A673 (cell line): ENCODE measurements at regions not wholly inside any gene's neighbourhood (a gene's known extent, or its start where the extent isn't known, plus 50 kb on each side); places are given as distances from the start of the nearest gene placed in this dataset.

Experiments
- BruUV-seq: library from RNA; stranded (reverse); fragments of 400-500 nt; replicated peaks from 2 replicates; lab custom pipeline; 2021; lab: Mats Ljungman, UMichigan
- CTCF ChIA-PET: fragments of 300-600 bp; sonication (Branson Sonifier 250); formaldehyde crosslinking; loops from one replicate; lab custom pipeline; 2022; ENCODE audit warnings: antibody characterized with exemption; lab: Charles Lee
- POLR2A ChIA-PET: fragments of 300-600 bp; sonication (Branson Sonifier 250); formaldehyde crosslinking; loops from one replicate; lab custom pipeline; 2022; ENCODE audit warnings: antibody characterized with exemption; ENCODE audit not compliant: low non-redundant PET; lab: Charles Lee
- DNase-seq: peaks from one replicate; pipeline ENCODE4 v3.0.0-alpha.2; 2015; ENCODE audit warnings: low spot score
- H3K27ac ChIP-seq: fragments of 200-600 bp; sonication (generic); 2 replicates; pipeline ENCODE4 v1.5.1; 2016; ENCODE audit warnings: mixed run types, low read depth, mild to moderate bottlenecking, mixed read lengths, antibody characterized with exemption, low read length; ENCODE audit not compliant: poor library complexity, severe bottlenecking
- H3K27me3 ChIP-seq: fragments of 200-600 bp; sonication (generic); replicated peaks from 2 replicates; pipeline ENCODE4 v1.6.1; 2017; ENCODE audit warnings: mixed run types, low read depth, mild to moderate bottlenecking, mixed read lengths, antibody characterized with exemption, low read length; ENCODE audit not compliant: insufficient read depth, poor library complexity
- H3K36me3 ChIP-seq: fragments of 200-600 bp; sonication (generic); 2 replicates; pipeline ENCODE4 v1.6.1; 2016; ENCODE audit warnings: mixed run types, mild to moderate bottlenecking, mixed read lengths, antibody characterized with exemption, low read length; ENCODE audit not compliant: insufficient read depth, poor library complexity, severe bottlenecking
- H3K4me1 ChIP-seq: fragments of 200-600 bp; sonication (generic); 2 replicates; pipeline ENCODE4 v1.6.1; 2017; ENCODE audit warnings: mixed run types, mild to moderate bottlenecking, mixed read lengths, antibody characterized with exemption, low read length; ENCODE audit not compliant: insufficient read depth, poor library complexity, severe bottlenecking
- H3K4me3 ChIP-seq: fragments of 200-600 bp; sonication (generic); 2 replicates; pipeline ENCODE4 v1.5.1; 2016; ENCODE audit warnings: low read depth, mixed run types, mild to moderate bottlenecking, mixed read lengths, low read length; ENCODE audit not compliant: poor library complexity, severe bottlenecking
- H3K9me3 ChIP-seq: fragments of 200-600 bp; sonication (generic); 2 replicates; pipeline ENCODE4 v1.6.1; 2016; ENCODE audit warnings: mixed run types, low read depth, mild to moderate bottlenecking, mixed read lengths, antibody characterized with exemption, low read length; ENCODE audit not compliant: poor library complexity, severe bottlenecking
- EZH2 ChIP-seq: fragments of 200-600 bp; sonication (generic); IDR thresholded peaks from 2 replicates; pipeline ENCODE4 v1.6.1; 2017; ENCODE audit warnings: borderline replicate concordance, low read depth, mild to moderate bottlenecking, mixed read lengths, antibody characterized with exemption, low read length; ENCODE audit not compliant: poor library complexity, severe bottlenecking
- intact Hi-C: fragments of 100-400 bp; cut with micrococcal nuclease; formaldehyde crosslinking; loops from one replicate; pipeline ENCODE4 v1.10.0; 2022; ENCODE audit not compliant: unreplicated experiment
- TF ChIP-seq, protein P1 (sequence below): fragments of 300-800, 200-600 bp; sonication (generic); conservative IDR thresholded peaks from 2 replicates; pipeline ENCODE4 v1.5.1; 2017; ENCODE audit warnings: low read depth, mild to moderate bottlenecking, antibody characterized with exemption, low read length, moderate library complexity, mixed read lengths

DNA sequence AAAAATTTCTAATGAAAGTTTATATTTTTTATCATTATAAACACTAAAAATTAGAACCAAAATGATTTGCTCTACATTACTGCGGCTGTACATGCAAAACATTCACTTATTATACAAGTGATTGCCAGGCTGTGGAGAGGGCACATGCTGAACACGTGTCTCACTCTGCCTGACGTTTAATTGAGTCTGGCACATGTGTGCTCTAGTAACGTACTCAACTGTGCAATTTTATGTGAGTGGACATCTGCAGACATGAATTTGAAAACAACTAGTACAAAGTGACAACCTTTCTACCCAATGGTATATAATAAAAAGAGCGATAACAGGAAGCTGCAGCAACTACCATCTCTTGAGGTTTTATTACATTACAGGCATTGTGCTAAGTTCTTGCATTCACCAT is 341.4 kb downstream of the KLF12 start:
- Histone ChIP-seq H3K9me3 (no peaks in the 10 kb centered on the region), H3K27me3 (no peaks in the 10 kb centered on the region), H3K36me3 (no peaks in the 10 kb centered on the region), H3K4me3 (no peak overlapping the region), H3K4me1 (peaks cover 35% of the 10 kb centered on the region), H3K27ac (peak overlapping the region; percentile 63)
- CTCF ChIA-PET, result no interaction called here
- BruUV-seq, result no TSS peak
- intact Hi-C loops, result no loop called here
- TF ChIP-seq, protein P1, sequence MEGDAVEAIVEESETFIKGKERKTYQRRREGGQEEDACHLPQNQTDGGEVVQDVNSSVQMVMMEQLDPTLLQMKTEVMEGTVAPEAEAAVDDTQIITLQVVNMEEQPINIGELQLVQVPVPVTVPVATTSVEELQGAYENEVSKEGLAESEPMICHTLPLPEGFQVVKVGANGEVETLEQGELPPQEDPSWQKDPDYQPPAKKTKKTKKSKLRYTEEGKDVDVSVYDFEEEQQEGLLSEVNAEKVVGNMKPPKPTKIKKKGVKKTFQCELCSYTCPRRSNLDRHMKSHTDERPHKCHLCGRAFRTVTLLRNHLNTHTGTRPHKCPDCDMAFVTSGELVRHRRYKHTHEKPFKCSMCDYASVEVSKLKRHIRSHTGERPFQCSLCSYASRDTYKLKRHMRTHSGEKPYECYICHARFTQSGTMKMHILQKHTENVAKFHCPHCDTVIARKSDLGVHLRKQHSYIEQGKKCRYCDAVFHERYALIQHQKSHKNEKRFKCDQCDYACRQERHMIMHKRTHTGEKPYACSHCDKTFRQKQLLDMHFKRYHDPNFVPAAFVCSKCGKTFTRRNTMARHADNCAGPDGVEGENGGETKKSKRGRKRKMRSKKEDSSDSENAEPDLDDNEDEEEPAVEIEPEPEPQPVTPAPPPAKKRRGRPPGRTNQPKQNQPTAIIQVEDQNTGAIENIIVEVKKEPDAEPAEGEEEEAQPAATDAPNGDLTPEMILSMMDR, result no peak
- no peak for TF ChIP-seq EZH2
- DNase-seq, result peak; percentile 47
- POLR2A ChIA-PET, result no interaction called here

DNA sequence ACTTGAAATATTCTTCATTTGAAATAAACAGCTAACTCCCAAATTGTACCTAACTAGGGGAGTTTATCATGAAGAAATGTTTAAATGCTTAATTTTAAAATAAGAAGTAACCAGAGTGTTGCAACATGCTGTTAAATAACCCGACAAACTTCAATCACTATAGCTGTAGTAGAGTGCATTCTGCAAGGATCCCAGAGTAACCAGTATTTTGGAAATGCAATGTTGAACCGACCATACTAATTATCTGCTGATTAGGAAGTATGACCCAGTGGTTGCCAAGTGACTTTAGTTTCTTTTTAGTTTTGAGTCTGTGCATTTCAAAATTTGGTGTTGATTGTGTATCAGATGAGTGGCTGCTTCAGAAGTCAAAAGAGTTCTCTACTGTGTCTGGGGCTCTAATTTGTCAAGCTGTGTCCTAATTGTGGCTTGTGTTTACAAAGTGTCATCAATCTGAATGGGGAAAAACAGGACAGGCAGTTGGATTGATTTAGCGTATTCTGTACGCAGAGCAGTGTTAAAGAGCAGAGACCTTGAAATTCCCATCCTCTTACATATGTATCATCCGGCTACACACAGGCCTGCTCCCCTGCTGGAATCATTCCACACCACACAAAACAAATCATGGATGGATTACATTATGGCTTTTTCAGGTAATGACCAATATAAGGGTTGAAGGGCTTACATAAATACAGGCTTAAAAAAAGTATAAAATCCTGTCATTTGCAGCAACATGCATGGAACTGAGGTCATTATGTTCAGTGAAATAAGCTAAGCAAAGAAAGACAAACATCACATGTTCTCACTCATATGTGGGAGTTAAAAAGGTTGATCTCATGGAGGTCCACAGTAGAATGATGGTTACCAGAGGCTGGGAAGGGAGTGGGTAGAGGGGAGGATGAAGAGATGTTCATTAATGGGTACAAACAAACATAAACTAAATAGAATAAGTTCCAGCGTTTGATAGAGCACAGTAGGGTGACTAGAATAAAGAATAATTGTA is 351.5 kb downstream of the KLF12 start:
- ChIA-PET POLR2A (no interaction called here), CTCF (no interaction called here)
- H3K4me1 ChIP-seq, result peaks cover 23% of the 10 kb centered on the region
- TF ChIP-seq EZH2, result no peak
- TF ChIP-seq, protein P1, result no peak
- no peaks in the 10 kb centered on the region for H3K9me3 ChIP-seq
- intact Hi-C loops, result no loop called here
- no peak overlapping the region for H3K4me3 ChIP-seq
- no peaks in the 10 kb centered on the region for H3K27me3 ChIP-seq
- DNase-seq, result no peak
- no TSS peak for BruUV-seq
- H3K36me3 ChIP-seq, result no peaks in the 10 kb centered on the region
- no peak overlapping the region for H3K27ac ChIP-seq

DNA sequence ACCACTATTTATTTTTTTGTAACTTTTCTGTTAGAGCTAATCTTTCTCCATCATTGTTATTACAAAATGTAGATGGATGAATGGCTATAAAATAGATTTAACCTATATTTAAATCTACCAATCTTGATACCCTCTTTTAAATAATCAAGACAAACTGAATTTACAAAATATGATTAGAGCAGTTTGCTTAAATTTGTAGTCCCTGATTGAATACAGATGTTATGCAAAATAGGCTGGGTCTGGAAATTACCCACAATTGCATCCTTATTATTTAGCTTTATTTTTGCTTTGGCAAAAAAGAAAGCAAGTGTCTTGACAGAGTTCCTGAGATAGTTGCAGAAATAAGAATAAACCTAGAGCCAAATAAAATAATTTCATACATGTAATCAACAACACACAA is 352.8 kb downstream of the KLF12 start:
- DNase-seq, result no peak
- no TSS peak for BruUV-seq
- ChIA-PET CTCF (no interaction called here), POLR2A (no interaction called here)
- intact Hi-C loops, result no loop called here
- TF ChIP-seq, protein P1, result no peak
- TF ChIP-seq EZH2, result no peak
- Histone ChIP-seq H3K27me3 (no peaks in the 10 kb centered on the region), H3K27ac (no peak overlapping the region), H3K4me1 (peaks cover 23% of the 10 kb centered on the region), H3K36me3 (no peaks in the 10 kb centered on the region), H3K9me3 (no peaks in the 10 kb centered on the region), H3K4me3 (no peak overlapping the region)
